CD4-positive, alpha-beta T cell treated with Interleukin-21 for 1 hour (primary cell): ENCODE measurements at regions not wholly inside any gene's neighbourhood (a gene's known extent, or its start where the extent isn't known, plus 50 kb on each side); places are given as distances from the start of the nearest gene placed in this dataset.

Experiments used
- DNase-seq: peaks from one replicate; pipeline ENCODE4 v3.0.0-alpha.2; 2020

- no peak for DNase-seq
Measured at GRCh38 chrX:40156470-40157227, 58.9 kb upstream of the BCOR start.

GRCh38 chrX:40155589-40156469 is 58.1 kb upstream of the BCOR start:
- DNase-seq, result no peak

GRCh38 chrX:40154853-40155588 is 57.3 kb upstream of the BCOR start:
- no peak for DNase-seq

DNA sequence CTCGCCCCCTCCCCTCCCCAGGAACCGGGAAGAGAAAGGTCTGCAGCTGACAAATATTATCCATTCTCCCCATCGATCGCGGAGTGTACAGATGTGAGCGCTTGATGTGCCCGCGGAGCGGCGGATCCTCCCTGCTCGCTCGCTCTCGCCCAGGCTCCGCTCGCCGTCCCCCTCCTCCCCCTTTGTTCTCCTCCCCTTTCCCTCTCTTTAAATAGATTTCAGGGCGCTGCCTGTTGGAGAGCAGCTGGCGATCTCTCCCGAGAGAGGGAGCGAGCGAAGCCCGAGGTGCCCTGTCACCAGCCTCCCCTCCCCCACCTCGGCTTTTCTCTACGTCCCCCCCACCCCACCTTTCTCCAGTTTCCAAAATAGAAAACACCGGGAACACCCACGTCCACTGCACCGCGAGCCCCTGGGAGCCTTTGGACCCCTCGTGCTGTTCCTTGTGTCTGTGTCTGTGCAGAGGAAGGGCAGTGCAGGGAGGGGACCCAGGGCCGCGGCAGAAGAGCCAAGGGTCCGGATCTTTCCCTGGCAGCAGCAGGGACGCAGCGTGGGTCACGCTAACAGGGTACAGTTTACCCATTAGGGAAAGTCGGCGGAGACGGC is 56.6 kb upstream of the BCOR start:
- DNase-seq, result no peak

- DNase-seq, result peak; percentile 65
Measured at GRCh38 chrX:40153345-40154249, 55.8 kb upstream of the BCOR start.

GRCh38 chrX:40152741-40153344 is 55.1 kb upstream of the BCOR start:
- no peak for DNase-seq

DNA sequence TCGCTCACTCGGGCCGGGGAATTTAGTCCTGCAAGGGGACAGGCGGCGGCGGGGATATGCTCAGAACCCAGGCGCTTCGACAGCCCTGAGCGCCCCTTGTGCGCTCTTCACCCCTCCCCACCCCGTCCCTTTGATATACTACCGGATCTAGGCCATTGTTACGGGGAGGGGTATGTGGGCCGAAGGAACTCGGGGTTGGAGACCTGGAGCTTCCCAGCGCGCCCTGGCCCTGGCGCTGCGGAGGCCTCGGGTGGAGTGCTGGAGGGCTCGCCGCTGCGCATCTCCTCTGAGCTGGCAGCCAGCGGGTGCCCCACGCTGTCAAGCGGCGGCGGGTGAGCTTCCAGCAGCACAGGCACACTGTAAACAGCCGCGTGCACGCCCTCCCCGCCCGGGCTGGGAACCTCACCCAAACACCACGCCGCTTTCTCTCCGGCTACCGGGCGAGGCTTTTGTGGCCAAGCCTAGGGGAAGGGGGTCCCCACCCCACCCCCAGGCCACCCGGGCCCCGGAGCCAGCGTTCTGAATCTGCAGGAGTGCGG is 54.5 kb upstream of the BCOR start:
- no peak for DNase-seq

DNA sequence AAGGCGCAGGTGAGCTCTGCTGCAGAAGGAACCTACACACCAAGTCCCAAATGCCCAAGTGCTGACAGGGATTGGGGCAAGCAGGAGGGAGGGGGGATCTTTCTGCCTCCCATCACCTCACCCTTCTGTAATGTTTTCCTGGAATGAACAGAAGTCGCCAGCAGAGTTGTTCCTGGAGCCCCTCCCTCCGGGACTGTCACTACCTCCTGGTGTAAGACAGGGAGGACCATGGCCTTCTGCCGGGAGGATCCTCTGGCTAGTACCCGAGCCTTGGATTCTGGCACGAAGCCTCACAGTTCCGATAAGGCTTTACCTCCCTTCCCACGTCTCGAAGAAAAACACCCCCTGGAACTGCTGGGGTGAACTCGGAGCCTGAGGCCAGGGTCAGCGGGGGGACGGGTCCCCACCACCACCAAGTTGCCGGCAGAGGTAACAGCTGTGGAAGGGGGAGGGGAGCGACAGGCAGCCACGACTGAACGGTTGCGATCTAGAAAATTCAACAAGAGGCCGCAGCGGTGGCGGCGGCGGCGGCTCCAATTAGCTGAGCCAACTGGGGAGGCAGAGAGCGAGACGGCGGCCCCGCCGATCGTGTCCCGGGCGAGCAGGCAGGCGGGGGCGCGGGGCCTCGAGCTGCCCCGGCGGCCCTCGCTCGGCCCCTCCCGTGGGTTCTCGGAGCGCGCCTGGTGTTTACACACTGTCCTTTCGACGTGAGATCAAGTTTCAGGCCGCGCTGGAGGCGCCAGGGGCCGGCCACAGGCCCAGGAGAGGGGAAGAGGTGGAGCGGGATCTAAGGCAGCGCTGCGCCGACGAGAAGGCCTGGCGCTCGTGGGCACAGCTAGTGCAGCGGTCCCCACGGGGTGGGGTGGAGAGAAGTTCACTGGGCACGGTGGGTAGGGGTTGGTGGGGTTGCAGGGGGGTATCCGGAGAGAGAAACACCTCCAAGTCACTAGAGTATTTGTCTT is 53.7 kb upstream of the BCOR start:
- no peak for DNase-seq

- DNase-seq, result no peak
Measured at GRCh38 chrX:40150503-40150902, 52.7 kb upstream of the BCOR start.

- no peak for DNase-seq
Measured at GRCh38 chrX:40149286-40150175, 51.8 kb upstream of the BCOR start.

GRCh38 chrX:40148385-40149285 is 50.9 kb upstream of the BCOR start:
- DNase-seq, result no peak

- no peak for DNase-seq
Measured at GRCh38 chrX:40147971-40148370, 50.2 kb upstream of the BCOR start.
